22Rv1 (cell line): ENCODE measurements at regions not wholly inside any gene's neighbourhood (a gene's known extent, or its start where the extent isn't known, plus 50 kb on each side); places are given as distances from the start of the nearest gene placed in this dataset.

Source experiments
- H3K27ac ChIP-seq: fragments of 450-650 bp; 2 replicates; pipeline ENCODE4 v1.5.1; 2017
- CTCF ChIP-seq: fragments of 450-650 bp; IDR thresholded peaks from 2 replicates; pipeline ENCODE4 v1.5.1; 2017; ENCODE audit warnings: mild to moderate bottlenecking
- ZFX ChIP-seq: fragments of 450-650 bp; IDR thresholded peaks from 2 replicates; pipeline ENCODE4 v1.6.1; 2017; ENCODE audit warnings: antibody characterized with exemption, borderline replicate concordance

GRCh38 chr14:87676814-87677437, 316.1 kb downstream of the GALC start:
- TF ChIP-seq CTCF = no peak
- no peak for TF ChIP-seq ZFX
- no peak overlapping the region for H3K27ac ChIP-seq

- TF ChIP-seq ZFX (no peak), CTCF (no peak)
- H3K27ac ChIP-seq = no peak overlapping the region
Measured at GRCh38 chr14:87667659-87668058, 325.3 kb downstream of the GALC start.

GRCh38 chr14:87656315-87656714, 336.7 kb downstream of the GALC start:
- no peak overlapping the region for H3K27ac ChIP-seq
- TF ChIP-seq CTCF = no peak
- TF ChIP-seq ZFX = no peak

- H3K27ac ChIP-seq = no peak overlapping the region
Measured at GRCh38 chr14:87652278-87652677, 340.7 kb downstream of the GALC start.

GRCh38 chr14:87644689-87645088, 348.3 kb downstream of the GALC start:
- no peak for TF ChIP-seq CTCF
- TF ChIP-seq ZFX = no peak
- H3K27ac ChIP-seq = no peak overlapping the region

More at GRCh38 chr14:87652278-87652677, 340.7 kb downstream of the GALC start:
- TF ChIP-seq ZFX (no peak), CTCF (no peak)

GRCh38 chr14:87643005-87643404, 350.0 kb downstream of the GALC start:
- TF ChIP-seq ZFX = no peak
- no peak for TF ChIP-seq CTCF
- H3K27ac ChIP-seq = no peak overlapping the region

- TF ChIP-seq ZFX (no peak), CTCF (no peak)
- no peak overlapping the region for H3K27ac ChIP-seq
Measured at GRCh38 chr14:87640553-87640952, 352.4 kb downstream of the GALC start.
